GM12878 (cell line): ENCODE measurements at regions not wholly inside any gene's neighbourhood (a gene's known extent, or its start where the extent isn't known, plus 50 kb on each side); places are given as distances from the start of the nearest gene placed in this dataset.

Experiments
- ATAC-seq: fragments of 200-7000 bp; cut with Tn5 transposase; 3 replicates; pipeline ENCODE4 v1.9.1; 2020; ENCODE audit warnings: mild to moderate bottlenecking, moderate library complexity
- BruUV-seq: library from RNA; stranded (reverse); fragments of 400-500 nt; replicated peaks from 2 replicates; lab custom pipeline; 2021; lab: Mats Ljungman, UMichigan
- CTCF ChIA-PET: fragments of 300-600 bp; sonication (Branson Sonifier 250); formaldehyde crosslinking; extraction: SDS; loops from one replicate; lab custom pipeline; 2021; ENCODE audit warnings: inconsistent platforms; lab: Yijun Ruan, JAX
- POLR2A ChIA-PET: fragments of 350-600 bp; formaldehyde crosslinking; extraction: SDS; loops from one replicate; lab custom pipeline; 2021; ENCODE audit warnings: inconsistent platforms; lab: Charles Lee
- RAD21 ChIA-PET: fragments of 300-600 bp; sonication (Branson Sonifier 250); formaldehyde crosslinking; loops from one replicate; lab custom pipeline; 2023; ENCODE audit warnings: antibody characterized with exemption; ENCODE audit not compliant: unreplicated experiment; lab: Charles Lee
- SMC1A ChIA-PET: fragments of 300-600 bp; sonication (Branson Sonifier 250); formaldehyde crosslinking; loops from one replicate; lab custom pipeline; 2023; ENCODE audit not compliant: unreplicated experiment, uncharacterized antibody; lab: Charles Lee
- DNase-seq: peaks from one replicate; pipeline ENCODE4 v3.0.0-alpha.2; 2011; ENCODE audit warnings: low read depth, low spot score
- FAIRE-seq: peaks from 3 replicates; lab custom pipeline; 2011; peaks lifted over from hg19 to GRCh38; lab: Jason Lieb, UNC
- H2AFZ ChIP-seq: 2 replicates; pipeline ENCODE4 v1.6.0; 2011; ENCODE audit warnings: low read depth, low read length, control low read depth; ENCODE audit not compliant: control insufficient read depth
- H3K27ac ChIP-seq: 2 replicates; pipeline ENCODE4 v1.5.1; 2011; ENCODE audit warnings: control low read depth; ENCODE audit not compliant: control insufficient read depth, insufficient read depth
- H3K27me3 ChIP-seq, 2 experiments: replicated peaks in 1 of 2; 2 replicates each; pipeline versions ENCODE4 v1.6.0 to v1.6.1; 2011; ENCODE audit warnings: low read length in 1 of 2; ENCODE audit not compliant: control insufficient read depth in 2 of 2, insufficient read depth in 2 of 2
- H3K36me3 ChIP-seq, 2 experiments: 2 replicates each; pipeline ENCODE4 v1.5.1; 2011; ENCODE audit warnings: low read length in 1 of 2; ENCODE audit not compliant: control insufficient read depth in 2 of 2, insufficient read depth in 2 of 2
- H3K4me1 ChIP-seq: 2 replicates; pipeline ENCODE4 v1.6.1; 2011; ENCODE audit warnings: mild to moderate bottlenecking, low read length, moderate library complexity, mixed read lengths; ENCODE audit not compliant: control insufficient read depth, insufficient read depth
- H3K4me2 ChIP-seq: 2 replicates; pipeline ENCODE4 v1.6.0; 2011; ENCODE audit warnings: control low read depth; ENCODE audit not compliant: control insufficient read depth, insufficient read depth
- H3K4me3 ChIP-seq: fragments of 200-600 bp; sonication (generic); 2 replicates; pipeline ENCODE4 v1.5.1; 2016
- H3K79me2 ChIP-seq: 2 replicates; pipeline ENCODE4 v1.6.0; 2011; ENCODE audit warnings: low read length; ENCODE audit not compliant: control insufficient read depth, insufficient read depth
- H3K9ac ChIP-seq: 2 replicates; pipeline ENCODE4 v1.8.0; 2011; ENCODE audit warnings: low read length, control low read depth, mixed read lengths; ENCODE audit not compliant: control insufficient read depth, insufficient read depth
- H3K9me3 ChIP-seq: replicated peaks from 3 replicates; pipeline ENCODE4 v1.5.1; 2011; ENCODE audit warnings: mild to moderate bottlenecking, low read length; ENCODE audit not compliant: control insufficient read depth, insufficient read depth
- H4K20me1 ChIP-seq: 2 replicates; pipeline ENCODE4 v1.6.0; 2011; ENCODE audit not compliant: control insufficient read depth, insufficient read depth
- BHLHE40 ChIP-seq, 2 experiments: fragments of 450-650 bp in 1 of 2; IDR thresholded peaks; 2 replicates each; pipeline ENCODE4 v1.6.1; 2011 to 2017; ENCODE audit warnings: low read depth in 2 of 2, borderline replicate concordance in 1 of 2, improper control_type of control experiment in 1 of 2, low read length in 1 of 2, mild to moderate bottlenecking in 1 of 2
- CBFB ChIP-seq: IDR thresholded peaks from 2 replicates; pipeline ENCODE4 v1.6.1; 2016; ENCODE audit warnings: antibody characterized with exemption, low read depth
- HCFC1 ChIP-seq: fragments of 150-350 bp; IDR thresholded peaks from 2 replicates; pipeline ENCODE4 v1.6.1; 2014; ENCODE audit warnings: low read length
- IKZF1 ChIP-seq: fragments of 450-650 bp; conservative IDR thresholded peaks from 2 replicates; pipeline ENCODE4 v1.6.1; 2017; ENCODE audit warnings: antibody characterized with exemption, mild to moderate bottlenecking
- MEF2A ChIP-seq: IDR thresholded peaks from 2 replicates; pipeline ENCODE4 v1.6.1; 2011; ENCODE audit warnings: low read depth, mild to moderate bottlenecking, low read length, moderate library complexity; ENCODE audit not compliant: insufficient read depth
- NFIC ChIP-seq: IDR thresholded peaks from 2 replicates; pipeline ENCODE4 v1.6.1; 2012; ENCODE audit warnings: low read depth, mild to moderate bottlenecking, inconsistent platforms, low read length, moderate library complexity
- NR2C2 ChIP-seq: IDR thresholded peaks from 2 replicates; pipeline ENCODE4 v1.6.1; 2011; ENCODE audit warnings: borderline replicate concordance, low read depth; ENCODE audit not compliant: control insufficient read depth, insufficient read length
- RB1 ChIP-seq: fragments of 450-650 bp; formaldehyde crosslinking; IDR thresholded peaks from 2 replicates; pipeline ENCODE4 v1.6.1; 2017; ENCODE audit warnings: mild to moderate bottlenecking, borderline replicate concordance
- RFX5 ChIP-seq: IDR thresholded peaks from 2 replicates; pipeline ENCODE4 v1.6.1; 2011; ENCODE audit warnings: low read depth, low read length, improper control_type of control experiment
- ZNF274 ChIP-seq: IDR thresholded peaks from one replicate; pipeline ENCODE4 v1.8.0; 2011; ENCODE audit not compliant: insufficient read length, insufficient read depth
- WGBS: methylation state at CpG from one replicate; pipeline ENCODE4 v1.1.6; 2016; ENCODE audit warnings: low lambda C conversion rate; ENCODE audit not compliant: insufficient replicate concordance, insufficient coverage; ENCODE audit errors: missing lambda C conversion rate; 5-methylcytosine and 5-hydroxymethylcytosine counted together
- in situ Hi-C: fragments of 300-500 bp; cut with MboI; formaldehyde crosslinking; loops from 9 replicates; pipeline ENCODE4 v1.14.3; 2018; ENCODE audit warnings: mixed read lengths
- intact Hi-C: fragments of 100-400 bp; cut with micrococcal nuclease; formaldehyde crosslinking; loops from one replicate; pipeline ENCODE4 v1.14.2; 2022; ENCODE audit not compliant: unreplicated experiment
- TF ChIP-seq, protein P1 (sequence below): fragments of 450-650 bp; IDR thresholded peaks from 2 replicates; pipeline ENCODE4 v1.6.1; 2017; ENCODE audit warnings: mild to moderate bottlenecking
- TF ChIP-seq, protein P2 (sequence below): fragments of 450-650 bp; IDR thresholded peaks from 2 replicates; pipeline ENCODE4 v1.6.1; 2018; ENCODE audit warnings: mild to moderate bottlenecking, low read depth, moderate library complexity; ENCODE audit not compliant: partially characterized antibody
- TF ChIP-seq, protein P3 (sequence below): fragments of 450-650 bp; IDR thresholded peaks from 2 replicates; pipeline ENCODE4 v1.6.1; 2017; ENCODE audit warnings: antibody characterized with exemption, mild to moderate bottlenecking, moderate library complexity

DNA sequence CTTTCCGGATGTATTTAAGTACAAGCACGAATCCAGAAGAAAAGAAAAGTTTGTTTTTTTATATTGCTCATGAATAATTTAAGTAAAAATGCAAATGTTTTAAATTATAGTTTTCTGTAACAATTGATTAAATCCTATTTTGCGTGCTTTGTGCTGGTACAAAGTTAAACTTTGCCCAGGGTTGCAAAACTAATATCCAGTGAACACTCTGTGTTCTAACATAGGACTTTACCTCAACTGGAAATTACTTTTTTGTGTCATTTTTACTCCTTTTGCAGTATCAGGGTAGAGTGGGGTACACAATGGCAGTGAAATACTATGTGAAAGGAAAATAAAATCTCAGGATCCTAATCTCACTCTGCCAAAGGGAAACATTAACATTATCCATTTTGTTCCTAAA is 801.4 kb upstream of the MBL2 start:
- no peak overlapping the region for H3K27ac ChIP-seq
- POLR2A ChIA-PET: no interaction called here
- H3K4me3 ChIP-seq: no peak overlapping the region
- RAD21 ChIA-PET: no interaction called here
- no peak overlapping the region for H2AFZ ChIP-seq
- no peaks in the 10 kb centered on the region for H3K27me3 ChIP-seq
- no TSS peak for BruUV-seq
- no peaks in the 10 kb centered on the region for H3K36me3 ChIP-seq
- DNase-seq: no peak
- in situ Hi-C loops (no loop called here), intact Hi-C loops (no loop called here)
- no peaks in the 10 kb centered on the region for H3K79me2 ChIP-seq
- no peaks in the 10 kb centered on the region for H4K20me1 ChIP-seq
- no peak overlapping the region for H3K9ac ChIP-seq
- H3K4me1 ChIP-seq: no peaks in the 10 kb centered on the region
- ATAC-seq: no peak
- TF ChIP-seq, protein P1, sequence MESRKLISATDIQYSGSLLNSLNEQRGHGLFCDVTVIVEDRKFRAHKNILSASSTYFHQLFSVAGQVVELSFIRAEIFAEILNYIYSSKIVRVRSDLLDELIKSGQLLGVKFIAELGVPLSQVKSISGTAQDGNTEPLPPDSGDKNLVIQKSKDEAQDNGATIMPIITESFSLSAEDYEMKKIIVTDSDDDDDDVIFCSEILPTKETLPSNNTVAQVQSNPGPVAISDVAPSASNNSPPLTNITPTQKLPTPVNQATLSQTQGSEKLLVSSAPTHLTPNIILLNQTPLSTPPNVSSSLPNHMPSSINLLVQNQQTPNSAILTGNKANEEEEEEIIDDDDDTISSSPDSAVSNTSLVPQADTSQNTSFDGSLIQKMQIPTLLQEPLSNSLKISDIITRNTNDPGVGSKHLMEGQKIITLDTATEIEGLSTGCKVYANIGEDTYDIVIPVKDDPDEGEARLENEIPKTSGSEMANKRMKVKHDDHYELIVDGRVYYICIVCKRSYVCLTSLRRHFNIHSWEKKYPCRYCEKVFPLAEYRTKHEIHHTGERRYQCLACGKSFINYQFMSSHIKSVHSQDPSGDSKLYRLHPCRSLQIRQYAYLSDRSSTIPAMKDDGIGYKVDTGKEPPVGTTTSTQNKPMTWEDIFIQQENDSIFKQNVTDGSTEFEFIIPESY: no peak
- TF ChIP-seq BHLHE40 (IDR thresholded peaks at IDR 0.05; ENCODE audit: borderline replicate concordance in 1 of 2, low read depth in 2 of 2, low read length in 1 of 2) (no peak), NR2C2 (no peak), RFX5 (no peak), CBFB (no peak)
- CTCF ChIA-PET: no interaction called here
- H3K4me2 ChIP-seq: no peak overlapping the region
- SMC1A ChIA-PET: no interaction called here
- no peak for FAIRE-seq
- no peaks in the 10 kb centered on the region for H3K9me3 ChIP-seq
- WGBS: 26% methylated on average over 3 of the region's 3 CpGs

DNA sequence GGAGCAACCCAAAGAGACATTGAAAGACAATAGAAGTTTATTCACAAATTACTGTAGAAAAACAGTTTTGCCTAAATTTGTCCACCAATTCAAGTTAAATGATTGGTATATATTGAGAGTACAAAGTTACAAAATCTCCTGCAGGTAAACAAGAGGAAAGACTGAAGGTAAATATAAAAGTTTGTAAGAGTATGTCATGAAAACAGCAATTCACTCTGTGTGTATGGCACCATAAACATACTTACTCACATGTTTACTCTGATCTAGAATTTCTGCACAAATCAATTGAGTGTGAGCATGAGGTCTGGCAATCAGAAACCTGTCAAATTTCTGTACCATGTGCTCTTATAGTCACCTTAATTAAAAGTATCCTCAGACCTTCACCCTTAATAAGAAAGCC is 800.9 kb upstream of the MBL2 start:
- Histone ChIP-seq H3K36me3 (no peaks in the 10 kb centered on the region), H3K9me3 (no peaks in the 10 kb centered on the region), H3K27ac (no peak overlapping the region), H3K4me3 (no peak overlapping the region), H3K4me1 (no peaks in the 10 kb centered on the region), H4K20me1 (no peaks in the 10 kb centered on the region), H3K4me2 (no peak overlapping the region), H2AFZ (no peak overlapping the region), H3K79me2 (no peaks in the 10 kb centered on the region), H3K27me3 (no peaks in the 10 kb centered on the region), H3K9ac (no peak overlapping the region)
- SMC1A ChIA-PET: no interaction called here
- in situ Hi-C loops: no loop called here
- ATAC-seq (no peak), DNase-seq (no peak), FAIRE-seq (no peak)
- POLR2A ChIA-PET: no interaction called here
- no TSS peak for BruUV-seq
- CTCF ChIA-PET: no interaction called here
- intact Hi-C loops: no loop called here
- RAD21 ChIA-PET: no interaction called here
- TF ChIP-seq ZNF274 (no peak), IKZF1 (no peak), RB1 (no peak), NFIC (no peak), MEF2A (no peak), HCFC1 (no peak)
- TF ChIP-seq, protein P2, sequence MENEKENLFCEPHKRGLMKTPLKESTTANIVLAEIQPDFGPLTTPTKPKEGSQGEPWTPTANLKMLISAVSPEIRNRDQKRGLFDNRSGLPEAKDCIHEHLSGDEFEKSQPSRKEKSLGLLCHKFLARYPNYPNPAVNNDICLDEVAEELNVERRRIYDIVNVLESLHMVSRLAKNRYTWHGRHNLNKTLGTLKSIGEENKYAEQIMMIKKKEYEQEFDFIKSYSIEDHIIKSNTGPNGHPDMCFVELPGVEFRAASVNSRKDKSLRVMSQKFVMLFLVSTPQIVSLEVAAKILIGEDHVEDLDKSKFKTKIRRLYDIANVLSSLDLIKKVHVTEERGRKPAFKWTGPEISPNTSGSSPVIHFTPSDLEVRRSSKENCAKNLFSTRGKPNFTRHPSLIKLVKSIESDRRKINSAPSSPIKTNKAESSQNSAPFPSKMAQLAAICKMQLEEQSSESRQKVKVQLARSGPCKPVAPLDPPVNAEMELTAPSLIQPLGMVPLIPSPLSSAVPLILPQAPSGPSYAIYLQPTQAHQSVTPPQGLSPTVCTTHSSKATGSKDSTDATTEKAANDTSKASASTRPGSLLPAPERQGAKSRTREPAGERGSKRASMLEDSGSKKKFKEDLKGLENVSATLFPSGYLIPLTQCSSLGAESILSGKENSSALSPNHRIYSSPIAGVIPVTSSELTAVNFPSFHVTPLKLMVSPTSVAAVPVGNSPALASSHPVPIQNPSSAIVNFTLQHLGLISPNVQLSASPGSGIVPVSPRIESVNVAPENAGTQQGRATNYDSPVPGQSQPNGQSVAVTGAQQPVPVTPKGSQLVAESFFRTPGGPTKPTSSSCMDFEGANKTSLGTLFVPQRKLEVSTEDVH: no peak
- TF ChIP-seq, protein P3, sequence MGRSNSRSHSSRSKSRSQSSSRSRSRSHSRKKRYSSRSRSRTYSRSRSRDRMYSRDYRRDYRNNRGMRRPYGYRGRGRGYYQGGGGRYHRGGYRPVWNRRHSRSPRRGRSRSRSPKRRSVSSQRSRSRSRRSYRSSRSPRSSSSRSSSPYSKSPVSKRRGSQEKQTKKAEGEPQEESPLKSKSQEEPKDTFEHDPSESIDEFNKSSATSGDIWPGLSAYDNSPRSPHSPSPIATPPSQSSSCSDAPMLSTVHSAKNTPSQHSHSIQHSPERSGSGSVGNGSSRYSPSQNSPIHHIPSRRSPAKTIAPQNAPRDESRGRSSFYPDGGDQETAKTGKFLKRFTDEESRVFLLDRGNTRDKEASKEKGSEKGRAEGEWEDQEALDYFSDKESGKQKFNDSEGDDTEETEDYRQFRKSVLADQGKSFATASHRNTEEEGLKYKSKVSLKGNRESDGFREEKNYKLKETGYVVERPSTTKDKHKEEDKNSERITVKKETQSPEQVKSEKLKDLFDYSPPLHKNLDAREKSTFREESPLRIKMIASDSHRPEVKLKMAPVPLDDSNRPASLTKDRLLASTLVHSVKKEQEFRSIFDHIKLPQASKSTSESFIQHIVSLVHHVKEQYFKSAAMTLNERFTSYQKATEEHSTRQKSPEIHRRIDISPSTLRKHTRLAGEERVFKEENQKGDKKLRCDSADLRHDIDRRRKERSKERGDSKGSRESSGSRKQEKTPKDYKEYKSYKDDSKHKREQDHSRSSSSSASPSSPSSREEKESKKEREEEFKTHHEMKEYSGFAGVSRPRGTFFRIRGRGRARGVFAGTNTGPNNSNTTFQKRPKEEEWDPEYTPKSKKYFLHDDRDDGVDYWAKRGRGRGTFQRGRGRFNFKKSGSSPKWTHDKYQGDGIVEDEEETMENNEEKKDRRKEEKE: no peak
